ENCODE measurements at regions not wholly inside any gene's neighbourhood (a gene's known extent, or its start where the extent isn't known, plus 50 kb on each side); places are given as distances from the start of the nearest gene placed in this dataset.

DNA sequence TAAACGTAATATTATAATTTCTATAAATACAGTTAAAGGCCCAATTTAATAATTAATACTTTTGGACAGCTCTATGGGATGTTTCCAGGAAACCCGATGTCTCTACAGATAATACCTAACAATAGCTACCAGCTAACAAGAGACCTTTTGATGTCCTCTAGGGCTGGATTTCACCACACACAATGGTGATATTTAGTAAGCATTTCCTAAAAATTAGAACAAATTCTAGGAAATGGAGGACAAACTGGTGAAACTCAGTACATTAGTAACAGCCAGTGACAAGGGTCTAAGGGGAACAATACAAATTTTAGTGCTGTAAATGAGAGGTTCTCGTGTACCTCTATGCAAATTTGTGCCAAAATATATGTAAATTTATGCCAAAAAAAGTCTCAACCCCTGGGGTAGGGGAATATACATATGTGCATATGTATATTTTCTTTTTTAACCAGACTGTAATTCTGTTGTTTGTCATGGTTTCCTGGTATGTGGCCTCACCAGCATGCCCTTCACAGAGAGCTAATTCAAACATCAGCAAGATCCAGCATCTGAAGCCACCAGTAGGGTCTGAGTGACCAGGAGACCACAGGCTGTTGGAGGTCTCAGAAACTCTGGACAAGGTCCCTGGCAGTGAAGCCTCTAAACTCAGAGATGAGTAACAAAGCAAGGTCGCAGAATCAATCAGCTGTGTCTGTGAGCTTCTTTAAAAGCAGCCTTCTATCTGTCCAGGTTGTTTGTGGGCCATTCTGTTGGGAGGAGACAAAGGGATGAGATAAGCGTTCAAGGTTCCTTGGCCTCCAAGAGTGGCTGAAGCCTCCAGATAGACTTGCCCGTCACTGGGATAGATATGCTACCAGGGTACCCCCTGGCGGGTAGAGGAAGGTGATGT is 235.1 kb upstream of the RREB1 start:
- no peak for TF ChIP-seq GATA2 (IDR thresholded peaks at IDR 0.05; ENCODE audit: low read depth, low read length)
- no peak for TF ChIP-seq GATA3 (IDR thresholded peaks at IDR 0.05; ENCODE audit: low read depth, low read length)

- TF ChIP-seq GATA2 (IDR thresholded peaks at IDR 0.05; ENCODE audit: low read depth, low read length) (no peak), GATA3 (IDR thresholded peaks at IDR 0.05; ENCODE audit: low read depth, low read length) (no peak)
Measured at GRCh38 chr6:6873778-6874177, 234.0 kb upstream of the RREB1 start.

DNA sequence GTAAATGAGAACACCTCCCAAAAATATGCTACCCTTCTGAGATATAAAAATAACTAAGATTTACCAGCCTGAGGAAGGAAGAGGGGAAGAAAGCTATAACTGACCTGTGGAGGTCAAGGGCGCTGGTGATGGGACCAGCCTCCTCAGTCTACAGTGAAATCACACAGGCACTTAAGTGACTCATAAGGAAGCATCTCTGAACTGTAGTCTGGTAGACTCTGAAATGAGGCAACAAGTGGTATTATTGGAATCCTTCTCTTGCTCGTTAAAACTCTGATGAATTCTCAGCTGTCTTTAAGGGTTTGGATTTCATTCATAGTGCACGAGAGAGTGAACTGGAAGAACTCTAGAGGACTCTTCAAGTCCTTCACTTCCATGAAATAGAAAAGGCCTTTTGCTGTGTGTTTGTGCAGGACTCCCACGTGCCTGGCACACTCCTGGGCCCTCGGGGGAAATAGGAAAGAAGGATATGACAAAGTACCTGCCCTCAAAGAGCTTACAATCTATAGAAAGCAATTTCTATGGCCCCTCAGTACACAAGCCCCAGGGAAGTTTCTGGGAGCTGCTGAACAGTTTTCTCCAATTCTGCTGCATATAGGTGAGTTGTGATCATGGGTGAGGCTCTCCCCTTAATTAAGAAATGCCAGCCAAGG is 231.8 kb upstream of the RREB1 start:
- TF ChIP-seq GATA3 (IDR thresholded peaks at IDR 0.05; ENCODE audit: low read depth, low read length), result no peak
- no peak for TF ChIP-seq GATA2 (IDR thresholded peaks at IDR 0.05; ENCODE audit: low read depth, low read length)

GRCh38 chr6:6878887-6879585 is 228.7 kb upstream of the RREB1 start:
- no peak for TF ChIP-seq GATA3 (IDR thresholded peaks at IDR 0.05; ENCODE audit: low read depth, low read length)
- no peak for TF ChIP-seq GATA2 (IDR thresholded peaks at IDR 0.05; ENCODE audit: low read depth, low read length)

GRCh38 chr6:6880745-6881437 is 226.9 kb upstream of the RREB1 start:
- TF ChIP-seq GATA3 (IDR thresholded peaks at IDR 0.05; ENCODE audit: low read depth, low read length) (no peak), GATA2 (IDR thresholded peaks at IDR 0.05; ENCODE audit: low read depth, low read length) (no peak)

GRCh38 chr6:6881438-6882225 is 226.1 kb upstream of the RREB1 start:
- TF ChIP-seq GATA2 (IDR thresholded peaks at IDR 0.05; ENCODE audit: low read depth, low read length), result no peak
- TF ChIP-seq GATA3 (IDR thresholded peaks at IDR 0.05; ENCODE audit: low read depth, low read length), result no peak

GRCh38 chr6:6882592-6882991 is 225.2 kb upstream of the RREB1 start:
- TF ChIP-seq GATA2 (IDR thresholded peaks at IDR 0.05; ENCODE audit: low read depth, low read length) (no peak), GATA3 (IDR thresholded peaks at IDR 0.05; ENCODE audit: low read depth, low read length) (no peak)

DNA sequence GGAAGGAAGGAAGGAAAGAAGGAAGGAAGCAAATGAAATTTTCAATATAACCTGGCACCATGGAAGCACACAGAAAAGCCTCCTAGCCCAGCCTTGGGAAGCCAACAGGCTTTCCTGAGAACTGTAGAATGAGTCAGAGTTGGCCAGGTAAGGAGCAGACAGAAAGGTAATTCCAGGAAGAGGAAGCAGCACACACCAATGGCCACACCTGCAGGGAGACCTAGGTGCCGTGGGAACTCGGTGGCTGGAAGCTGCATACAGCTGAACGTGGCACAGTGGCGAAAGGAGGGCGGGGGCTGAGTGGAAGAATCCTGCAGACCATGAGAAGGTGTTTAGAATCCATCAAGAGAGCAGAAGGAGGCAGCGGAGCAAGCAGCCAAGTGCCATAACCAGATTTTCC is 224.8 kb upstream of the RREB1 start:
- TF ChIP-seq GATA2 (IDR thresholded peaks at IDR 0.05; ENCODE audit: low read depth, low read length) (no peak), GATA3 (IDR thresholded peaks at IDR 0.05; ENCODE audit: low read depth, low read length) (no peak)

GRCh38 chr6:6884193-6884627 is 223.6 kb upstream of the RREB1 start:
- TF ChIP-seq GATA2 (IDR thresholded peaks at IDR 0.05; ENCODE audit: low read depth, low read length), result no peak
- no peak for TF ChIP-seq GATA3 (IDR thresholded peaks at IDR 0.05; ENCODE audit: low read depth, low read length)

GRCh38 chr6:6884916-6885315 is 222.8 kb upstream of the RREB1 start:
- no peak for TF ChIP-seq GATA2 (IDR thresholded peaks at IDR 0.05; ENCODE audit: low read depth, low read length)
- TF ChIP-seq GATA3 (IDR thresholded peaks at IDR 0.05; ENCODE audit: low read depth, low read length), result no peak

DNA sequence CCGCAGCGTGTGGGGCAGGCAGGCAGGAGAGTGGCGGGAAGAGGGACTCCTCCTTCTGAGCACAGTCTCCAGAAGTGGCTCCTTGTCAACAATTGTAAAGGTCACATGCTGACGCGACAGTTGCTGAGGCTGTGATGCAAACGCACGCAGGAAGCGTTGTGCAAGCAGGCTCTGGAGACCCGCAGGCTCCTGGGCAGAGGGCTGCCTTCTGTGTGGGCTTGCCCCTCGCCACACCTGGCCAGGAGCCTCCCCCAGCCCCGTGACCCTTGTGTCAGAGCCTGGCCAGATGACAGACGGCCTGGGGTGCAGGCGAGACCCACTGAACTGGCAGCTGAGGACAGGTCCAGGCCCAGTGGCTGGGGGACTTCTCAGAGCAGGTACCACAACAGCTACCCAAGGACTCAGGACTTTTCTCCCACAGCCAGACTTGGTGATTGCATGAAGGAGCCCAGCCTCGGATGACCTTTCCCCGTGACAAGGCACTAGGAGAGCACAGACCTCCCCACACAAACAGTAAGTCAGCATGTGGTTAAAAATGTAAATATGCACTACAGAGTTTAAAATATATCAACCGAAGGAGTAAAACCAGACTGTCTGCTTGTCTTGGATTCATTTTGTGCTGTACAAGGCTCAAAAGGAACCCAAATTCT is 222.1 kb upstream of the RREB1 start:
- TF ChIP-seq GATA3 (IDR thresholded peaks at IDR 0.05; ENCODE audit: low read depth, low read length), result no peak
- TF ChIP-seq GATA2 (IDR thresholded peaks at IDR 0.05; ENCODE audit: low read depth, low read length), result no peak

- TF ChIP-seq GATA3 (IDR thresholded peaks at IDR 0.05; ENCODE audit: low read depth, low read length) (no peak), GATA2 (IDR thresholded peaks at IDR 0.05; ENCODE audit: low read depth, low read length) (no peak)
Measured at GRCh38 chr6:6886171-6886885, 221.4 kb upstream of the RREB1 start.

Measured in SH-SY5Y (cell line).